ENCODE measurements at regions not wholly inside any gene's neighbourhood (a gene's known extent, or its start where the extent isn't known, plus 50 kb on each side); places are given as distances from the start of the nearest gene placed in this dataset.

- TF ChIP-seq CTCF (IDR thresholded peaks at IDR 0.05 in 4 of 5, conservative IDR thresholded peaks at IDR 0.05 in 1 of 5) (no peak), POLR2A (IDR thresholded peaks at IDR 0.05) (no peak)
Measured at GRCh38 chr11:28393348-28393747, 285.2 kb downstream of the METTL15 start.
